Left colon (tissue), 2 donors: ENCODE measurements at regions not wholly inside any gene's neighbourhood (a gene's known extent, or its start where the extent isn't known, plus 50 kb on each side); places are given as distances from the start of the nearest gene placed in this dataset.
"Not testable (repeated sequence)": the region's sequence is repeated elsewhere in the genome, so short reads cannot be mapped to it uniquely, and the experiment has no call there.

ENCODE experiments used
- ATAC-seq: fragments of 200-7000 bp; cut with Tn5 transposase; one replicate; pipeline ENCODE4 v1.9.1; 2020; ENCODE audit warnings: mild to moderate bottlenecking, moderate library complexity
- DNase-seq, 2 donors: peaks; one replicate each; pipeline ENCODE4 v3.0.0-alpha.2; 2020
- intact Hi-C, 2 donors: fragments of 100-400 bp; cut with DNase I in 1 of 2; cut with micrococcal nuclease in 1 of 2; formaldehyde crosslinking; loops; one replicate each; pipeline versions ENCODE4 v1.11.2 to v1.14.0; 2022; cut with DNase I, micrococcal nuclease
- donor health status: DM: no; HTN: no; CAD: no.
- donor health status: DM: yes; HTN: yes; CAD: no.

- intact Hi-C loops = no loop called here
- no peak for ATAC-seq
- no peak for DNase-seq
These were observed 1434.7 kb upstream of the PCDH20 start for GRCh38 chr13:62850331-62850730.

GRCh38 chr13:62847520-62847919, 1431.9 kb upstream of the PCDH20 start:
- intact Hi-C loops = no loop called here
- DNase-seq (no peak), ATAC-seq (no peak)

GRCh38 chr13:62846302-62846701, 1430.7 kb upstream of the PCDH20 start:
- ATAC-seq = no peak
- no peak for DNase-seq
- intact Hi-C loops = no loop called here

- intact Hi-C loops = no loop called here
- no peak for ATAC-seq
- no peak for DNase-seq
These were observed 1423.7 kb upstream of the PCDH20 start for GRCh38 chr13:62839338-62839737.

- intact Hi-C loops = no loop called here
- ATAC-seq (no peak), DNase-seq (no peak)
These were observed 1423.3 kb upstream of the PCDH20 start for GRCh38 chr13:62838929-62839328.

GRCh38 chr13:62837895-62838294, 1422.2 kb upstream of the PCDH20 start:
- intact Hi-C loops = no loop called here
- ATAC-seq (no peak), DNase-seq (no peak)

GRCh38 chr13:62829486-62829885, 1413.8 kb upstream of the PCDH20 start:
- DNase-seq (no peak), ATAC-seq (no peak)
- intact Hi-C loops = no loop called here

GRCh38 chr13:62799931-62800436, 1384.3 kb upstream of the PCDH20 start:
- no peak for DNase-seq
- intact Hi-C loops = no loop called here
- no peak for ATAC-seq

GRCh38 chr13:62799038-62799535, 1383.4 kb upstream of the PCDH20 start:
- intact Hi-C loops = no loop called here

GRCh38 chr13:62793850-62794249, 1378.2 kb upstream of the PCDH20 start:
- DNase-seq = no peak
- no peak for ATAC-seq
- intact Hi-C loops = no loop called here

More at GRCh38 chr13:62799038-62799535, 1383.4 kb upstream of the PCDH20 start:
- DNase-seq = no peak
- no peak for ATAC-seq

GRCh38 chr13:62781866-62782265, 1366.2 kb upstream of the PCDH20 start:
- intact Hi-C loops = no loop called here
- ATAC-seq (no peak), DNase-seq (no peak)

- no peak for DNase-seq
- intact Hi-C loops = no loop called here
- no peak for ATAC-seq
These were observed 1363.5 kb upstream of the PCDH20 start for GRCh38 chr13:62779161-62779560.

GRCh38 chr13:62767473-62767872, 1351.8 kb upstream of the PCDH20 start:
- intact Hi-C loops = no loop called here
- DNase-seq = no peak
- ATAC-seq = no peak

- no peak for ATAC-seq
These were observed 1345.1 kb upstream of the PCDH20 start for GRCh38 chr13:62760724-62761123.

GRCh38 chr13:62747629-62748028, 1332.0 kb upstream of the PCDH20 start:
- intact Hi-C loops = no loop called here
- ATAC-seq (no peak), DNase-seq (no peak)

More at GRCh38 chr13:62760724-62761123, 1345.1 kb upstream of the PCDH20 start:
- intact Hi-C loops = no loop called here
- DNase-seq = no peak

GRCh38 chr13:62747152-62747551, 1331.5 kb upstream of the PCDH20 start:
- ATAC-seq = no peak
- no peak for DNase-seq
- intact Hi-C loops = no loop called here

GRCh38 chr13:62729746-62730145, 1314.1 kb upstream of the PCDH20 start:
- intact Hi-C loops, DNase-seq, ATAC-seq: not testable (repeated sequence)

- intact Hi-C loops = no loop called here
- no peak for DNase-seq
These were observed 1306.2 kb upstream of the PCDH20 start for GRCh38 chr13:62721893-62722292.

GRCh38 chr13:62711948-62712347, 1296.3 kb upstream of the PCDH20 start:
- DNase-seq, ATAC-seq, intact Hi-C loops: not testable (repeated sequence)

More at GRCh38 chr13:62721893-62722292, 1306.2 kb upstream of the PCDH20 start:
- no peak for ATAC-seq

GRCh38 chr13:62710787-62711186, 1295.1 kb upstream of the PCDH20 start:
- intact Hi-C loops = no loop called here
- no peak for ATAC-seq
- DNase-seq = no peak

GRCh38 chr13:62706048-62706447, 1290.4 kb upstream of the PCDH20 start:
- DNase-seq = no peak

More at GRCh38 chr13:62706048-62706447, 1290.4 kb upstream of the PCDH20 start:
- intact Hi-C loops = no loop called here
- no peak for ATAC-seq
